Kidney (tissue), 13 donors: ENCODE measurements at regions not wholly inside any gene's neighbourhood (a gene's known extent, or its start where the extent isn't known, plus 50 kb on each side); places are given as distances from the start of the nearest gene placed in this dataset.
A peak's percentile ranks its signal among the peaks of the same experiment; 100 is the strongest.

ENCODE experiments used
- DNase-seq, 5 donors: peaks; one replicate each; pipeline ENCODE4 v3.0.0-alpha.2; 2013 to 2020
- FAIRE-seq: peaks from 2 replicates; lab custom pipeline; 2012; peaks lifted over from hg19 to GRCh38; lab: Jason Lieb, UNC
- H3K27ac ChIP-seq, 2 donors: one replicate each; pipeline ENCODE4 v1.7.0; 2013; ENCODE audit warnings: low read depth in 2 of 2, low read length in 2 of 2, inconsistent platforms in 1 of 2
- H3K27me3 ChIP-seq: one replicate; pipeline ENCODE4 v1.7.1; 2013; ENCODE audit warnings: low read length, inconsistent platforms; ENCODE audit not compliant: control insufficient read depth, insufficient read depth
- H3K36me3 ChIP-seq, 3 donors: one replicate each; pipeline versions ENCODE4 v1.7.0 to v1.7.1; 2013; ENCODE audit warnings: low read length in 3 of 3, control low read depth in 1 of 3, inconsistent platforms in 1 of 3; ENCODE audit not compliant: insufficient read depth in 3 of 3, control insufficient read depth in 2 of 3
- H3K4me1 ChIP-seq, 3 donors: one replicate each; pipeline versions ENCODE4 v1.7.0 to v1.7.1; 2013; ENCODE audit warnings: low read length in 3 of 3, inconsistent platforms in 1 of 3, low read depth in 1 of 3; ENCODE audit not compliant: control insufficient read depth in 2 of 3, insufficient read depth in 2 of 3
- H3K4me3 ChIP-seq, 3 donors: one replicate each; pipeline versions ENCODE4 v1.7.0 to v1.8.1; 2013; ENCODE audit warnings: low read length in 3 of 3, control low read depth in 1 of 3, inconsistent platforms in 1 of 3
- H3K9ac ChIP-seq, 3 donors: one replicate each; pipeline versions ENCODE4 v1.7.0 to v1.7.1; 2013; ENCODE audit warnings: low read length in 3 of 3, control low read depth in 1 of 3, inconsistent platforms in 1 of 3
- H3K9me3 ChIP-seq, 3 donors: one replicate each; pipeline versions ENCODE4 v1.7.0 to v1.7.1; 2013; ENCODE audit warnings: low read length in 3 of 3, control low read depth in 1 of 3, inconsistent platforms in 1 of 3; ENCODE audit not compliant: control insufficient read depth in 2 of 3, insufficient read depth in 1 of 3
- CTCF ChIP-seq: IDR thresholded peaks from 3 replicates; pipeline ENCODE4 v1.5.1; 2012; ENCODE audit warnings: mild to moderate bottlenecking, moderate library complexity, borderline replicate concordance; ENCODE audit not compliant: insufficient read depth; ENCODE audit errors: extremely low read depth
- intact Hi-C: fragments of 100-400 bp; cut with DNase I; formaldehyde crosslinking; loops from one replicate; pipeline ENCODE4 v1.11.1; 2022
- donor health status: control.
- donor health status: control.
- donor health status: control.
- donor health status: control.
- donor health status: control.
- donor health status: DM: yes; HTN: yes; CAD: no.
- donor health status: Normal renal cell carcinoma (clear cell type).

- Histone ChIP-seq H3K4me3 (no peak overlapping the region), H3K36me3 (no peaks in the 10 kb centered on the region), H3K27me3 (no peaks in the 10 kb centered on the region), H3K9ac (no peak overlapping the region), H3K9me3 (no peaks in the 10 kb centered on the region), H3K27ac (no peak overlapping the region), H3K4me1 (no peaks in the 10 kb centered on the region)
- FAIRE-seq (no peak), DNase-seq (peak in 1 of 5 donors; percentile 1)
- no peak for TF ChIP-seq CTCF
- intact Hi-C loops, result no loop called here
Measured at GRCh38 chr9:74036549-74037231, 460.4 kb upstream of the RORB start.

- DNase-seq (peak in 1 of 5 donors; percentile 3), FAIRE-seq (no peak)
- TF ChIP-seq CTCF, result no peak
- intact Hi-C loops, result no loop called here
- Histone ChIP-seq H3K9ac (no peak overlapping the region), H3K4me1 (no peaks in the 10 kb centered on the region), H3K4me3 (no peak overlapping the region), H3K27me3 (no peaks in the 10 kb centered on the region), H3K27ac (no peak overlapping the region), H3K36me3 (no peaks in the 10 kb centered on the region), H3K9me3 (no peaks in the 10 kb centered on the region)
Measured at GRCh38 chr9:74037274-74037673, 459.9 kb upstream of the RORB start.

GRCh38 chr9:74041588-74041987 lies 455.5 kb upstream of the RORB start:
- intact Hi-C loops, result no loop called here
- Histone ChIP-seq H3K4me3 (no peak overlapping the region), H3K9ac (no peak overlapping the region), H3K36me3 (no peaks in the 10 kb centered on the region), H3K27me3 (no peaks in the 10 kb centered on the region), H3K27ac (no peak overlapping the region), H3K9me3 (no peaks in the 10 kb centered on the region), H3K4me1 (no peaks in the 10 kb centered on the region)
- no peak for TF ChIP-seq CTCF
- DNase-seq (no peak), FAIRE-seq (no peak)

- no peak overlapping the region for H3K4me3 ChIP-seq
- no peak for FAIRE-seq
- H3K4me1 ChIP-seq, result no peaks in the 10 kb centered on the region
- H3K27me3 ChIP-seq, result no peaks in the 10 kb centered on the region
- H3K9ac ChIP-seq, result no peak overlapping the region
- no peak overlapping the region for H3K27ac ChIP-seq
- TF ChIP-seq CTCF, result no peak
- no peaks in the 10 kb centered on the region for H3K9me3 ChIP-seq
- DNase-seq, result no peak
- intact Hi-C loops, result no loop called here
- no peaks in the 10 kb centered on the region for H3K36me3 ChIP-seq
Measured at GRCh38 chr9:74044844-74045243, 452.3 kb upstream of the RORB start.
